ENCODE measurements at regions not wholly inside any gene's neighbourhood (a gene's known extent, or its start where the extent isn't known, plus 50 kb on each side); places are given as distances from the start of the nearest gene placed in this dataset.

GRCh38 chr13:67775359-67775758 lies 545.2 kb upstream of the PCDH9 start:
- Histone ChIP-seq H3K27me3 (ENCODE audit: low read length) (no peaks in the 10 kb centered on the region), H3K9me3 (ENCODE audit: insufficient read depth, low read length) (peaks cover 5% of the 10 kb centered on the region; the same call in 1 of the 2 replicates), H3K27ac (ENCODE audit: low read depth, low read length) (no peak overlapping the region), H3K79me2 (ENCODE audit: insufficient read depth, low read length) (no peaks in the 10 kb centered on the region), H3K9ac (ENCODE audit: low read length) (no peak overlapping the region), H3K36me3 (ENCODE audit: low read length) (no peaks in the 10 kb centered on the region), H3K4me3 (ENCODE audit: insufficient read depth, low read length, poor library complexity, severe bottlenecking) (no peak overlapping the region), H3F3A (ENCODE audit: insufficient read depth) (no peaks in the 10 kb centered on the region), H3K9me2 (replicated peaks; ENCODE audit: insufficient read depth, low read length) (no peaks in the 10 kb centered on the region), H2AFZ (ENCODE audit: low read depth, low read length, severe bottlenecking) (no peak overlapping the region), H3K4me2 (ENCODE audit: low read depth, low read length, poor library complexity, severe bottlenecking) (no peak overlapping the region), H4K20me1 (ENCODE audit: low read depth, low read length) (no peaks in the 10 kb centered on the region)
- TF ChIP-seq EZH2phosphoT487 (conservative IDR thresholded peaks at IDR 0.05; ENCODE audit: low read length) = no peak
- TF ChIP-seq, protein P1, sequence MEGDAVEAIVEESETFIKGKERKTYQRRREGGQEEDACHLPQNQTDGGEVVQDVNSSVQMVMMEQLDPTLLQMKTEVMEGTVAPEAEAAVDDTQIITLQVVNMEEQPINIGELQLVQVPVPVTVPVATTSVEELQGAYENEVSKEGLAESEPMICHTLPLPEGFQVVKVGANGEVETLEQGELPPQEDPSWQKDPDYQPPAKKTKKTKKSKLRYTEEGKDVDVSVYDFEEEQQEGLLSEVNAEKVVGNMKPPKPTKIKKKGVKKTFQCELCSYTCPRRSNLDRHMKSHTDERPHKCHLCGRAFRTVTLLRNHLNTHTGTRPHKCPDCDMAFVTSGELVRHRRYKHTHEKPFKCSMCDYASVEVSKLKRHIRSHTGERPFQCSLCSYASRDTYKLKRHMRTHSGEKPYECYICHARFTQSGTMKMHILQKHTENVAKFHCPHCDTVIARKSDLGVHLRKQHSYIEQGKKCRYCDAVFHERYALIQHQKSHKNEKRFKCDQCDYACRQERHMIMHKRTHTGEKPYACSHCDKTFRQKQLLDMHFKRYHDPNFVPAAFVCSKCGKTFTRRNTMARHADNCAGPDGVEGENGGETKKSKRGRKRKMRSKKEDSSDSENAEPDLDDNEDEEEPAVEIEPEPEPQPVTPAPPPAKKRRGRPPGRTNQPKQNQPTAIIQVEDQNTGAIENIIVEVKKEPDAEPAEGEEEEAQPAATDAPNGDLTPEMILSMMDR (IDR thresholded peaks at IDR 0.05; ENCODE audit: insufficient read depth, low read length, poor library complexity, severe bottlenecking) = no peak

DNA sequence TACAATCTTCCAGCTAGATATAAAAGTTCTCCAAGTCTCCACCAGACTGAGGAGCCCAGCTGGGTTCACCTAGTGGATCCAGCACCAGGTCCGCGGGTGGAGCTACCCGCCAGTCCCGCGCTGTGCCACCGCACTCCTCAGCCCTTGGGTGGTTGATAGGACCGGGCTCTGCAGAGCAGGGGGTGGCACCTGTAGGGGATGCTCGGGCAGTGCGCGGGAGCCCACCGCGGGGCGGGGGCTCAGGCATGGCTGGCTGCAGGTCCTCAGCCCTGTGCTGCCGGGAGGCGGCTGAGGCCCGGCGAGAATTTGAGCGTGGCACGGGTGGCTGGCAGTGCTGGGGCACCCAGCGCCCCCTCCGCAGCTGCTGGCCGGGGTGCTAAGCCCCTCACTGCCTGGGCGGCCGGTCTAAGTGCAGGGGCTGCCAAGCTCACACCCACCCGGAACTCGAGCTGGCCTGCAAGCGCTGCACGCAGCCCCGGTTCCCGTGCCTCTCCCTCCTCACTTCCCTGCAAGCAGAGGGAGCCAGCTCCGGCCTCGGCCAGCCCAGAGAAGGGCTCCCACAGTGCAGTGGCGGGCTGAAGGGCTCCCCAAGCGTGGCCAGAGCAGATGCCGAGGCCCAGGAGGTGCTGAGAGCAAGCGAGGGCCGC lies 542.8 kb upstream of the PCDH9 start:
- no peak for TF ChIP-seq EZH2phosphoT487 (conservative IDR thresholded peaks at IDR 0.05; ENCODE audit: low read length)
- TF ChIP-seq, protein P1 (IDR thresholded peaks at IDR 0.05; ENCODE audit: insufficient read depth, low read length, poor library complexity, severe bottlenecking) = no peak
- Histone ChIP-seq H3K9ac (ENCODE audit: low read length) (no peak overlapping the region), H3K4me2 (ENCODE audit: low read depth, low read length, poor library complexity, severe bottlenecking) (no peak overlapping the region), H3K27ac (ENCODE audit: low read depth, low read length) (no peak overlapping the region), H3K4me3 (ENCODE audit: insufficient read depth, low read length, poor library complexity, severe bottlenecking) (no peak overlapping the region), H3K27me3 (ENCODE audit: low read length) (no peaks in the 10 kb centered on the region), H3K9me2 (replicated peaks; ENCODE audit: insufficient read depth, low read length) (no peaks in the 10 kb centered on the region), H3F3A (ENCODE audit: insufficient read depth) (no peaks in the 10 kb centered on the region), H3K79me2 (ENCODE audit: insufficient read depth, low read length) (no peaks in the 10 kb centered on the region), H4K20me1 (ENCODE audit: low read depth, low read length) (no peaks in the 10 kb centered on the region), H2AFZ (ENCODE audit: low read depth, low read length, severe bottlenecking) (no peak overlapping the region), H3K36me3 (ENCODE audit: low read length) (no peaks in the 10 kb centered on the region), H3K9me3 (ENCODE audit: insufficient read depth, low read length) (peaks cover 9% of the 10 kb centered on the region; the same call in 1 of the 2 replicates)

DNA sequence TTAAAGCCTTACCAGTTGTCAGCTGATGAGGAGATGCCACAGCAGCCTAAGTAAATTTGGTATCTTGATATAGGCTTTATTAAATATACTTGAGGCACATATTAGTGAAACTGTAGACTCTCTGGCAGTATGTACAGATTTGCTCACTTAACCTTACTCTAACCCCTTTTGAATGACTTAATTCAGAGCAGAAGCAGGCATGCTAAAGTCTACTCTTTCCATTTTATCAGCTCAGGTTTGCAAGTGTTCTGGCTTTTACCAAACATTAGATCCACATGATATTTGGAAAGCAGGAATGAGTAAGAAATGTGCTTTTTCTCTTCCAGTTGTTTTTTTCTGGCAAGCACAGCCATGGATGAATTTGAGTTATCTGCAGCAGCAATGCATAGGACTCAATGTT lies 541.0 kb upstream of the PCDH9 start:
- Histone ChIP-seq H3K4me2 (ENCODE audit: low read depth, low read length, poor library complexity, severe bottlenecking) (no peak overlapping the region), H3K27me3 (ENCODE audit: low read length) (no peaks in the 10 kb centered on the region), H3K9me2 (replicated peaks; ENCODE audit: insufficient read depth, low read length) (no peaks in the 10 kb centered on the region), H3K9me3 (ENCODE audit: insufficient read depth, low read length) (peaks cover 4% of the 10 kb centered on the region; the same call in 1 of the 2 replicates), H3K79me2 (ENCODE audit: insufficient read depth, low read length) (no peaks in the 10 kb centered on the region), H3F3A (ENCODE audit: insufficient read depth) (no peaks in the 10 kb centered on the region), H3K36me3 (ENCODE audit: low read length) (no peaks in the 10 kb centered on the region), H2AFZ (ENCODE audit: low read depth, low read length, severe bottlenecking) (peak overlapping the region; percentile 5), H3K27ac (ENCODE audit: low read depth, low read length) (no peak overlapping the region), H3K9ac (ENCODE audit: low read length) (no peak overlapping the region), H3K4me3 (ENCODE audit: insufficient read depth, low read length, poor library complexity, severe bottlenecking) (no peak overlapping the region), H4K20me1 (ENCODE audit: low read depth, low read length) (no peaks in the 10 kb centered on the region)
- no peak for TF ChIP-seq EZH2phosphoT487 (conservative IDR thresholded peaks at IDR 0.05; ENCODE audit: low read length)
- TF ChIP-seq, protein P1 (IDR thresholded peaks at IDR 0.05; ENCODE audit: insufficient read depth, low read length, poor library complexity, severe bottlenecking) = no peak
